ENCODE measurements at regions not wholly inside any gene's neighbourhood (a gene's known extent, or its start where the extent isn't known, plus 50 kb on each side); places are given as distances from the start of the nearest gene placed in this dataset.

DNA sequence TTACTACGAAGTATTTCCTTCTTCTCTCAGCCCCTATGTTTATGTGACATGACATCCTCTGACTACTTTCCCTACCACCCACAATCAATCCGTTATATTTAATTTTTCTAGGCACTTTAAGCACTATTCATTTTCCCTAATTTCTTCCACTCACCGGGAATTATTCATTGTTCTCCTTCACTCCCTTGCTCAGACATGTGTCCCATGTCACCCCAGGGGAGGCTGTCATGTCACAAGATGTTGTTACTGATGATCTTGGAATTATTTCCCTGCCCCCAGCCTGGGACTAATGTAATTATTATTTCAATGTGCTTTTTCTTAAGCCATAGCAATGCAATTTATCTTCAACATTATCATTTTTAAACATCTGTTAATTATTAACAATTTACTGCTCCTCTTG, 317.2 kb downstream of the PHF14 start:
- H3K27me3 Mint-ChIP-seq, result peaks cover 5% of the 10 kb centered on the region
- peaks cover 8% of the 10 kb centered on the region for H3K9me3 Mint-ChIP-seq
- no peak overlapping the region for H3K4me3 Mint-ChIP-seq
- peaks cover 6% of the 10 kb centered on the region for H3K4me1 Mint-ChIP-seq (ENCODE audit: unreplicated experiment)
- DNase-seq (ENCODE audit: extremely low spot score, unreplicated experiment), result no peak
- TF ChIP-seq, protein P1, sequence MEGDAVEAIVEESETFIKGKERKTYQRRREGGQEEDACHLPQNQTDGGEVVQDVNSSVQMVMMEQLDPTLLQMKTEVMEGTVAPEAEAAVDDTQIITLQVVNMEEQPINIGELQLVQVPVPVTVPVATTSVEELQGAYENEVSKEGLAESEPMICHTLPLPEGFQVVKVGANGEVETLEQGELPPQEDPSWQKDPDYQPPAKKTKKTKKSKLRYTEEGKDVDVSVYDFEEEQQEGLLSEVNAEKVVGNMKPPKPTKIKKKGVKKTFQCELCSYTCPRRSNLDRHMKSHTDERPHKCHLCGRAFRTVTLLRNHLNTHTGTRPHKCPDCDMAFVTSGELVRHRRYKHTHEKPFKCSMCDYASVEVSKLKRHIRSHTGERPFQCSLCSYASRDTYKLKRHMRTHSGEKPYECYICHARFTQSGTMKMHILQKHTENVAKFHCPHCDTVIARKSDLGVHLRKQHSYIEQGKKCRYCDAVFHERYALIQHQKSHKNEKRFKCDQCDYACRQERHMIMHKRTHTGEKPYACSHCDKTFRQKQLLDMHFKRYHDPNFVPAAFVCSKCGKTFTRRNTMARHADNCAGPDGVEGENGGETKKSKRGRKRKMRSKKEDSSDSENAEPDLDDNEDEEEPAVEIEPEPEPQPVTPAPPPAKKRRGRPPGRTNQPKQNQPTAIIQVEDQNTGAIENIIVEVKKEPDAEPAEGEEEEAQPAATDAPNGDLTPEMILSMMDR (conservative IDR thresholded peaks at IDR 0.05), result no peak
- H3K27ac Mint-ChIP-seq, result no peak overlapping the region
- no peaks in the 10 kb centered on the region for H3K36me3 Mint-ChIP-seq

- Mint-ChIP-seq H3K4me3 (no peak overlapping the region), H3K9me3 (peaks cover 8% of the 10 kb centered on the region), H3K27me3 (no peaks in the 10 kb centered on the region)
These were observed 320.5 kb downstream of the PHF14 start for GRCh38 chr7:11294218-11294617.

GRCh38 chr7:11294965-11295364, 321.3 kb downstream of the PHF14 start:
- H3K4me1 Mint-ChIP-seq (ENCODE audit: unreplicated experiment), result peaks cover 11% of the 10 kb centered on the region
- H3K27ac Mint-ChIP-seq, result no peak overlapping the region
- peaks cover 8% of the 10 kb centered on the region for H3K9me3 Mint-ChIP-seq
- H3K4me3 Mint-ChIP-seq, result no peak overlapping the region
- TF ChIP-seq, protein P1 (conservative IDR thresholded peaks at IDR 0.05), result no peak
- no peaks in the 10 kb centered on the region for H3K27me3 Mint-ChIP-seq
- DNase-seq (ENCODE audit: extremely low spot score, unreplicated experiment), result no peak
- H3K36me3 Mint-ChIP-seq, result no peaks in the 10 kb centered on the region

More at GRCh38 chr7:11294218-11294617, 320.5 kb downstream of the PHF14 start:
- H3K36me3 Mint-ChIP-seq, result no peaks in the 10 kb centered on the region
- no peak overlapping the region for H3K27ac Mint-ChIP-seq
- no peak for DNase-seq (ENCODE audit: extremely low spot score, unreplicated experiment)
- peaks cover 11% of the 10 kb centered on the region for H3K4me1 Mint-ChIP-seq (ENCODE audit: unreplicated experiment)
- TF ChIP-seq, protein P1 (conservative IDR thresholded peaks at IDR 0.05), result no peak

GRCh38 chr7:11297126-11297625, 323.5 kb downstream of the PHF14 start:
- Mint-ChIP-seq H3K4me3 (no peak overlapping the region), H3K27me3 (no peaks in the 10 kb centered on the region), H3K27ac (no peak overlapping the region), H3K36me3 (no peaks in the 10 kb centered on the region), H3K4me1 (ENCODE audit: unreplicated experiment) (peaks cover 11% of the 10 kb centered on the region), H3K9me3 (peaks cover 8% of the 10 kb centered on the region)
- TF ChIP-seq, protein P1 (conservative IDR thresholded peaks at IDR 0.05), result no peak
- no peak for DNase-seq (ENCODE audit: extremely low spot score, unreplicated experiment)

- H3K4me3 Mint-ChIP-seq, result no peak overlapping the region
- H3K27ac Mint-ChIP-seq, result no peak overlapping the region
- no peak for DNase-seq (ENCODE audit: extremely low spot score, unreplicated experiment)
- H3K36me3 Mint-ChIP-seq, result no peaks in the 10 kb centered on the region
- no peaks in the 10 kb centered on the region for H3K27me3 Mint-ChIP-seq
- TF ChIP-seq, protein P1 (conservative IDR thresholded peaks at IDR 0.05), result no peak
- H3K9me3 Mint-ChIP-seq, result peaks cover 8% of the 10 kb centered on the region
- peaks cover 11% of the 10 kb centered on the region for H3K4me1 Mint-ChIP-seq (ENCODE audit: unreplicated experiment)
These were observed 324.1 kb downstream of the PHF14 start for GRCh38 chr7:11297764-11298163.

DNA sequence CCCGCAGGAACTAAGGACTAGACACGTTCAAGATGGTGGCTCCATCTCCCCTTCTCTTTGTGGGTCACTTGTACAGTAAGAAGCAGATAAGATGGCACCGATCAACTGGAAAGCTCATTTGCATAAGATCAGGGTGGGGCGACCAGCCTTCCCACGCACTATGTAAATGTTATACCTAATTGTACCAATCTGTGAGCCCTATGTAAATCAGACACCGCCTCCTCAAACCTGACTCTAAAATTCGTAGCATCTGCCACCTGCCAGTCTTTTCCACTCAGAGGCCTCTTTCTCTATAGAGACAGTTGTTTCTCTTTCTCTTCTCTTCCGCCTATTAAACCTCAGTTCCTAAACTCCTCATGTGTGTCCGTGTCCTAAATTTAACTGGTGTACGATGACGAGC, 324.5 kb downstream of the PHF14 start:
- Mint-ChIP-seq H3K4me1 (ENCODE audit: unreplicated experiment) (peaks cover 11% of the 10 kb centered on the region), H3K4me3 (no peak overlapping the region), H3K27me3 (no peaks in the 10 kb centered on the region), H3K36me3 (no peaks in the 10 kb centered on the region), H3K9me3 (peaks cover 8% of the 10 kb centered on the region), H3K27ac (no peak overlapping the region)
- TF ChIP-seq, protein P1 (conservative IDR thresholded peaks at IDR 0.05), result no peak
- no peak for DNase-seq (ENCODE audit: extremely low spot score, unreplicated experiment)

All from type B pancreatic cell (in vitro differentiated cells).